Osteoblast (primary cell): ENCODE measurements at regions not wholly inside any gene's neighbourhood (a gene's known extent, or its start where the extent isn't known, plus 50 kb on each side); places are given as distances from the start of the nearest gene placed in this dataset.

ENCODE experiments used
- DNase-seq: peaks from one replicate; pipeline ENCODE4 v3.0.0; 2011; ENCODE audit warnings: low spot score, mixed read lengths; ENCODE audit not compliant: insufficient read length; ENCODE audit errors: missing footprints
- H2AFZ ChIP-seq: 2 replicates; pipeline ENCODE4 v1.6.0; 2011; ENCODE audit warnings: mild to moderate bottlenecking, low read length
- H3K27ac ChIP-seq: 2 replicates; pipeline ENCODE4 v1.5.1; 2011; ENCODE audit warnings: mild to moderate bottlenecking, low read depth, low read length, moderate library complexity
- H3K27me3 ChIP-seq: 2 replicates; pipeline ENCODE4 v1.6.0; 2012; ENCODE audit warnings: mild to moderate bottlenecking, control low read depth, inconsistent platforms, low read length, moderate library complexity; ENCODE audit not compliant: insufficient read depth
- H3K36me3 ChIP-seq: 2 replicates; pipeline ENCODE4 v1.5.1; 2011; ENCODE audit warnings: mild to moderate bottlenecking, low read length, control low read depth, moderate library complexity; ENCODE audit not compliant: insufficient read depth
- H3K4me1 ChIP-seq: 2 replicates; pipeline ENCODE4 v1.5.1; 2011; ENCODE audit warnings: mild to moderate bottlenecking, low read length, control low read depth, moderate library complexity; ENCODE audit not compliant: insufficient read depth
- H3K4me2 ChIP-seq: 2 replicates; pipeline ENCODE4 v1.6.0; 2011; ENCODE audit warnings: mild to moderate bottlenecking, low read length; ENCODE audit not compliant: insufficient read depth
- H3K4me3 ChIP-seq: fragments of 200-600 bp; sonication (generic); 3 replicates; pipeline ENCODE4 v1.5.1; 2012; ENCODE audit warnings: mild to moderate bottlenecking, low read length, inconsistent platforms; ENCODE audit not compliant: insufficient read depth
- H3K79me2 ChIP-seq: 2 replicates; pipeline ENCODE4 v1.6.0; 2012; ENCODE audit warnings: mild to moderate bottlenecking, low read length, control low read depth, inconsistent platforms; ENCODE audit not compliant: insufficient read depth
- H3K9me3 ChIP-seq: 2 replicates; pipeline ENCODE4 v1.5.1; 2011; ENCODE audit warnings: low read depth, low read length, control low read depth
- H4K20me1 ChIP-seq: 2 replicates; pipeline ENCODE4 v1.6.0; 2012; ENCODE audit warnings: mild to moderate bottlenecking, low read length, control low read depth; ENCODE audit not compliant: insufficient read depth
- CTCF ChIP-seq: IDR thresholded peaks from 2 replicates; pipeline ENCODE4 v1.5.1; 2011; ENCODE audit warnings: mild to moderate bottlenecking, low read depth, low read length, moderate library complexity; ENCODE audit errors: extremely low read depth

GRCh38 chr21:34019402-34019801, 54.0 kb upstream of the MRPS6 start:
- no peaks in the 10 kb centered on the region for H3K36me3 ChIP-seq
- no peak overlapping the region for H3K4me3 ChIP-seq
- TF ChIP-seq CTCF = no peak
- H3K9me3 ChIP-seq = no peaks in the 10 kb centered on the region
- H3K4me2 ChIP-seq = no peak overlapping the region
- peaks cover 9% of the 10 kb centered on the region for H3K4me1 ChIP-seq
- no peak overlapping the region for H3K27ac ChIP-seq
- no peak for DNase-seq
- H2AFZ ChIP-seq = no peak overlapping the region
- no peaks in the 10 kb centered on the region for H3K27me3 ChIP-seq
- H4K20me1 ChIP-seq = no peaks in the 10 kb centered on the region
- no peaks in the 10 kb centered on the region for H3K79me2 ChIP-seq

GRCh38 chr21:34018910-34019309, 54.5 kb upstream of the MRPS6 start:
- Histone ChIP-seq H3K4me2 (no peak overlapping the region), H4K20me1 (no peaks in the 10 kb centered on the region), H3K9me3 (no peaks in the 10 kb centered on the region), H2AFZ (no peak overlapping the region), H3K27me3 (no peaks in the 10 kb centered on the region), H3K79me2 (no peaks in the 10 kb centered on the region), H3K4me3 (no peak overlapping the region), H3K36me3 (no peaks in the 10 kb centered on the region), H3K4me1 (peaks cover 9% of the 10 kb centered on the region), H3K27ac (no peak overlapping the region)
- DNase-seq = no peak
- TF ChIP-seq CTCF = no peak

- Histone ChIP-seq H3K4me1 (peaks cover 8% of the 10 kb centered on the region), H3K9me3 (no peaks in the 10 kb centered on the region), H4K20me1 (no peaks in the 10 kb centered on the region), H3K27me3 (no peaks in the 10 kb centered on the region), H3K27ac (no peak overlapping the region), H3K4me2 (no peak overlapping the region), H3K36me3 (no peaks in the 10 kb centered on the region), H3K4me3 (no peak overlapping the region), H2AFZ (no peak overlapping the region), H3K79me2 (no peaks in the 10 kb centered on the region)
- no peak for DNase-seq
- no peak for TF ChIP-seq CTCF
Measured at GRCh38 chr21:34018185-34018584, 55.2 kb upstream of the MRPS6 start.

- Histone ChIP-seq H4K20me1 (no peaks in the 10 kb centered on the region), H3K27ac (no peak overlapping the region), H3K9me3 (peaks cover 3% of the 10 kb centered on the region)
Measured at GRCh38 chr21:34017039-34017961, 56.1 kb upstream of the MRPS6 start.

More at GRCh38 chr21:34017039-34017961, 56.1 kb upstream of the MRPS6 start:
- Histone ChIP-seq H3K79me2 (no peaks in the 10 kb centered on the region), H2AFZ (no peak overlapping the region), H3K36me3 (no peaks in the 10 kb centered on the region), H3K4me1 (no peaks in the 10 kb centered on the region), H3K27me3 (no peaks in the 10 kb centered on the region), H3K4me3 (no peak overlapping the region), H3K4me2 (no peak overlapping the region)
- no peak for TF ChIP-seq CTCF
- no peak for DNase-seq
